GM06990 (cell line): ENCODE measurements at regions not wholly inside any gene's neighbourhood (a gene's known extent, or its start where the extent isn't known, plus 50 kb on each side); places are given as distances from the start of the nearest gene placed in this dataset.

Experiments used
- DNase-seq: peaks from one replicate; pipeline ENCODE4 v3.0.0-alpha.2; 2011; ENCODE audit not compliant: insufficient read length; ENCODE audit errors: extremely low read depth
- H3K27me3 ChIP-seq: replicated peaks from 2 replicates; pipeline ENCODE4 v1.6.0; 2011; ENCODE audit warnings: low read length; ENCODE audit not compliant: control insufficient read depth, insufficient read depth
- H3K36me3 ChIP-seq: 2 replicates; pipeline ENCODE4 v1.5.1; 2011; ENCODE audit warnings: low read length; ENCODE audit not compliant: control insufficient read depth, insufficient read depth
- H3K4me3 ChIP-seq: replicated peaks from 2 replicates; pipeline ENCODE4 v1.5.1; 2011; ENCODE audit warnings: low read depth, mild to moderate bottlenecking, control low read depth, low read length
- CTCF ChIP-seq: IDR thresholded peaks from 2 replicates; pipeline ENCODE4 v1.5.1; 2011; ENCODE audit warnings: low read length, control low read depth, mild to moderate bottlenecking, inconsistent platforms; ENCODE audit not compliant: insufficient read depth, poor library complexity, severe bottlenecking

GRCh38 chr15:95501865-95502264, 828.6 kb upstream of the NR2F2 start:
- H3K36me3 ChIP-seq = no peaks in the 10 kb centered on the region
- DNase-seq = no peak
- H3K4me3 ChIP-seq = no peak overlapping the region
- no peak for TF ChIP-seq CTCF
- no peaks in the 10 kb centered on the region for H3K27me3 ChIP-seq

- Histone ChIP-seq H3K27me3 (no peaks in the 10 kb centered on the region), H3K4me3 (no peak overlapping the region), H3K36me3 (no peaks in the 10 kb centered on the region)
- no peak for DNase-seq
- TF ChIP-seq CTCF = no peak
These were observed 827.4 kb upstream of the NR2F2 start for GRCh38 chr15:95503107-95503506.

- Histone ChIP-seq H3K4me3 (no peak overlapping the region), H3K27me3 (no peaks in the 10 kb centered on the region), H3K36me3 (no peaks in the 10 kb centered on the region)
- peak; percentile 31 for DNase-seq
- TF ChIP-seq CTCF = no peak
These were observed 826.8 kb upstream of the NR2F2 start for GRCh38 chr15:95503640-95504225.

GRCh38 chr15:95511671-95512070, 818.8 kb upstream of the NR2F2 start:
- Histone ChIP-seq H3K4me3 (no peak overlapping the region), H3K36me3 (no peaks in the 10 kb centered on the region), H3K27me3 (no peaks in the 10 kb centered on the region)
- no peak for TF ChIP-seq CTCF
- DNase-seq = no peak

- TF ChIP-seq CTCF = no peak
- H3K27me3 ChIP-seq = no peaks in the 10 kb centered on the region
- DNase-seq = no peak
- H3K36me3 ChIP-seq = no peaks in the 10 kb centered on the region
- H3K4me3 ChIP-seq = no peak overlapping the region
These were observed 817.6 kb upstream of the NR2F2 start for GRCh38 chr15:95512906-95513305.

GRCh38 chr15:95519887-95520286, 810.6 kb upstream of the NR2F2 start:
- TF ChIP-seq CTCF = no peak
- Histone ChIP-seq H3K36me3 (no peaks in the 10 kb centered on the region), H3K4me3 (no peak overlapping the region), H3K27me3 (no peaks in the 10 kb centered on the region)
- no peak for DNase-seq
